Panc1 (cell line): ENCODE measurements at regions not wholly inside any gene's neighbourhood (a gene's known extent, or its start where the extent isn't known, plus 50 kb on each side); places are given as distances from the start of the nearest gene placed in this dataset.

ENCODE experiments used
- ATAC-seq: fragments of 200-7000 bp; cut with Tn5 transposase; 2 replicates; pipeline ENCODE4 v1.9.1; 2020; ENCODE audit warnings: mild to moderate bottlenecking, moderate library complexity
- BruUV-seq: library from RNA; stranded (reverse); fragments of 400-500 nt; replicated peaks from 2 replicates; lab custom pipeline; 2021; lab: Mats Ljungman, UMichigan
- CTCF ChIA-PET: fragments of 300-600 bp; sonication (Branson Sonifier 250); formaldehyde crosslinking; loops from one replicate; lab custom pipeline; 2022; ENCODE audit warnings: antibody characterized with exemption; lab: Charles Lee
- POLR2A ChIA-PET: fragments of 300-600 bp; sonication (Branson Sonifier 250); formaldehyde crosslinking; loops from one replicate; lab custom pipeline; 2022; ENCODE audit warnings: antibody characterized with exemption; lab: Charles Lee
- DNase-seq: peaks from one replicate; pipeline ENCODE4 v3.0.0-alpha.2; 2010; ENCODE audit warnings: low read depth, low spot score
- H3K27ac ChIP-seq: 2 replicates; pipeline ENCODE4 v1.5.1; 2011; ENCODE audit warnings: mild to moderate bottlenecking, low read length, inconsistent platforms
- H3K27me3 ChIP-seq: fragments of 200-500 bp; sonication (Bioruptor generic); 2 replicates; pipeline ENCODE4 v1.6.0; 2014; ENCODE audit warnings: low read length, inconsistent platforms; ENCODE audit not compliant: control insufficient read depth, insufficient read depth
- H3K36me3 ChIP-seq: fragments of 200-500 bp; sonication (Bioruptor generic); 2 replicates; pipeline ENCODE4 v1.5.1; 2014; ENCODE audit warnings: inconsistent platforms, mild to moderate bottlenecking, low read length, moderate library complexity; ENCODE audit not compliant: control insufficient read depth, insufficient read depth
- H3K4me1 ChIP-seq: 2 replicates; pipeline ENCODE4 v1.5.1; 2011; ENCODE audit warnings: inconsistent platforms, mild to moderate bottlenecking, low read length, moderate library complexity; ENCODE audit not compliant: control insufficient read depth, insufficient read depth
- H3K4me3 ChIP-seq, 2 experiments: 2 replicates each; pipeline ENCODE4 v1.5.1; 2011 to 2012; ENCODE audit warnings: low read depth in 2 of 2, low read length in 2 of 2, mild to moderate bottlenecking in 2 of 2, inconsistent platforms in 1 of 2, moderate library complexity in 1 of 2
- H3K9me3 ChIP-seq: fragments of 200-500 bp; sonication (Bioruptor generic); 2 replicates; pipeline ENCODE4 v1.5.1; 2014; ENCODE audit warnings: low read depth, mild to moderate bottlenecking, inconsistent platforms, low read length, moderate library complexity; ENCODE audit not compliant: control insufficient read depth, insufficient read depth
- CTCF ChIP-seq: fragments of 450-650 bp; IDR thresholded peaks from 2 replicates; pipeline ENCODE4 v1.5.1; 2017; ENCODE audit warnings: mild to moderate bottlenecking
- POLR2AphosphoS5 ChIP-seq: IDR thresholded peaks from 2 replicates; pipeline ENCODE4 v1.6.1; 2012; ENCODE audit warnings: mild to moderate bottlenecking, low read depth, low read length, moderate library complexity
- REST ChIP-seq, 2 experiments: IDR thresholded peaks; 2 replicates each; pipeline ENCODE4 v1.6.1; 2011 to 2012; ENCODE audit warnings: low read depth in 2 of 2, control low read depth in 1 of 2, low read length in 1 of 2, mild to moderate bottlenecking in 1 of 2, moderate library complexity in 1 of 2; ENCODE audit not compliant: insufficient read depth in 1 of 2
- SIN3A ChIP-seq: IDR thresholded peaks from 2 replicates; pipeline ENCODE4 v1.6.1; 2012; ENCODE audit warnings: low read depth, mild to moderate bottlenecking, low read length, moderate library complexity, borderline replicate concordance; ENCODE audit not compliant: insufficient read depth
- TCF7L2 ChIP-seq: IDR thresholded peaks from 2 replicates; pipeline ENCODE4 v1.6.1; 2011; ENCODE audit warnings: mild to moderate bottlenecking, low read depth, low read length, inconsistent platforms
- in situ Hi-C: cut with HindIII; loops from 2 replicates; pipeline ENCODE4 v1.10.0; 2016; ENCODE audit warnings: low sequenced_read_pairs, low pct_unique_long_range_greater_than_20kb
- intact Hi-C: fragments of 100-400 bp; cut with micrococcal nuclease; formaldehyde crosslinking; loops from one replicate; pipeline ENCODE4 v1.10.0; 2022; ENCODE audit not compliant: unreplicated experiment

- intact Hi-C loops (no loop called here), in situ Hi-C loops (no loop called here)
- no peaks in the 10 kb centered on the region for H3K9me3 ChIP-seq
- BruUV-seq, result no TSS peak
- ATAC-seq (no peak), DNase-seq (no peak)
- ChIA-PET CTCF (no interaction called here), POLR2A (no interaction called here)
- H3K4me1 ChIP-seq, result no peaks in the 10 kb centered on the region
- H3K27me3 ChIP-seq, result no peaks in the 10 kb centered on the region
- no peaks in the 10 kb centered on the region for H3K36me3 ChIP-seq
- no peak overlapping the region for H3K4me3 ChIP-seq
- no peak for TF ChIP-seq POLR2AphosphoS5
- TF ChIP-seq SIN3A, result no peak
- TF ChIP-seq REST (IDR thresholded peaks at IDR 0.05; ENCODE audit: insufficient read depth in 1 of 2, low read depth in 2 of 2, low read length in 1 of 2), result no peak
- TF ChIP-seq CTCF, result no peak
- no peak for TF ChIP-seq TCF7L2
- no peak overlapping the region for H3K27ac ChIP-seq
These were observed 222.8 kb downstream of the SPRY2 start for GRCh38 chr13:80118099-80118498.

- in situ Hi-C loops (no loop called here), intact Hi-C loops (no loop called here)
- no peaks in the 10 kb centered on the region for H3K27me3 ChIP-seq
- POLR2A ChIA-PET, result no interaction called here
- H3K27ac ChIP-seq, result no peak overlapping the region
- H3K4me3 ChIP-seq, result no peak overlapping the region
- H3K9me3 ChIP-seq, result no peaks in the 10 kb centered on the region
- CTCF ChIA-PET, result no interaction called here
- TF ChIP-seq TCF7L2 (no peak), SIN3A (no peak), REST (IDR thresholded peaks at IDR 0.05; ENCODE audit: insufficient read depth in 1 of 2, low read depth in 2 of 2, low read length in 1 of 2) (no peak), POLR2AphosphoS5 (no peak), CTCF (no peak)
- H3K36me3 ChIP-seq, result no peaks in the 10 kb centered on the region
- ATAC-seq, result no peak
- no peaks in the 10 kb centered on the region for H3K4me1 ChIP-seq
- no peak for DNase-seq
- BruUV-seq, result no TSS peak
These were observed 223.4 kb downstream of the SPRY2 start for GRCh38 chr13:80117515-80117914.
